OCI-LY7 (cell line): ENCODE measurements at regions not wholly inside any gene's neighbourhood (a gene's known extent, or its start where the extent isn't known, plus 50 kb on each side); places are given as distances from the start of the nearest gene placed in this dataset.

Source experiments
- BruUV-seq: library from RNA; stranded (reverse); fragments of 400-500 nt; replicated peaks from 2 replicates; lab custom pipeline; 2021; lab: Mats Ljungman, UMichigan
- CTCF ChIA-PET: fragments of 300-600 bp; sonication (Branson Sonifier 250); formaldehyde crosslinking; loops from one replicate; lab custom pipeline; 2022; ENCODE audit warnings: antibody characterized with exemption; ENCODE audit not compliant: unreplicated experiment; lab: Charles Lee
- POLR2A ChIA-PET: fragments of 300-600 bp; sonication (Branson Sonifier 250); formaldehyde crosslinking; loops from one replicate; lab custom pipeline; 2022; ENCODE audit warnings: antibody characterized with exemption; lab: Charles Lee
- DNase-seq: peaks from one replicate; pipeline ENCODE4 v3.0.0-alpha.2; 2015; ENCODE audit warnings: low spot score
- H2AFZ ChIP-seq: fragments of 200-600 bp; sonication (generic), shearing (Covaris generic); 2 replicates; pipeline ENCODE4 v1.6.1; 2014; ENCODE audit warnings: mild to moderate bottlenecking, antibody characterized with exemption, low read length, moderate library complexity
- H3K27ac ChIP-seq: fragments of 200-600 bp; sonication (generic); 2 replicates; pipeline ENCODE4 v1.5.1; 2014; ENCODE audit warnings: mixed run types, low read depth, mild to moderate bottlenecking, moderate library complexity, low read length, inconsistent platforms; ENCODE audit not compliant: poor library complexity, severe bottlenecking
- H3K36me3 ChIP-seq: fragments of 200-600 bp; sonication (generic); 2 replicates; pipeline ENCODE4 v1.6.1; 2014; ENCODE audit warnings: mild to moderate bottlenecking, antibody characterized with exemption, low read length, moderate library complexity, mixed read lengths; ENCODE audit not compliant: insufficient read depth
- H3K4me1 ChIP-seq: fragments of 200-600 bp; sonication (generic); 2 replicates; pipeline ENCODE4 v1.5.1; 2014; ENCODE audit warnings: mild to moderate bottlenecking, low read length; ENCODE audit not compliant: insufficient read depth, poor library complexity, severe bottlenecking
- H3K4me2 ChIP-seq: fragments of 200-600 bp; sonication (generic); 2 replicates; pipeline ENCODE4 v1.6.1; 2014; ENCODE audit warnings: mild to moderate bottlenecking, low read length
- H3K4me3 ChIP-seq: fragments of 200-600 bp; sonication (generic); 2 replicates; pipeline ENCODE4 v1.5.1; 2014; ENCODE audit warnings: mild to moderate bottlenecking, low read depth, low read length; ENCODE audit not compliant: poor library complexity, severe bottlenecking
- H3K79me2 ChIP-seq: fragments of 200-600 bp; sonication (generic); 2 replicates; pipeline ENCODE4 v1.6.1; 2016; ENCODE audit warnings: low read depth, mild to moderate bottlenecking, low read length, moderate library complexity, mixed read lengths; ENCODE audit not compliant: insufficient read depth
- H3K9me2 ChIP-seq: fragments of 200-600 bp; sonication (generic); 2 replicates; pipeline ENCODE4 v1.6.1; 2016; ENCODE audit warnings: mild to moderate bottlenecking, low read length, mixed read lengths; ENCODE audit not compliant: insufficient read depth
- H3K9me3 ChIP-seq: fragments of 200-600 bp; sonication (generic); 2 replicates; pipeline ENCODE4 v1.6.1; 2014; ENCODE audit warnings: mild to moderate bottlenecking, mixed run types, low read length, mixed read lengths
- H4K20me1 ChIP-seq: fragments of 200-600 bp; sonication (generic); 2 replicates; pipeline ENCODE4 v1.6.1; 2014; ENCODE audit warnings: mild to moderate bottlenecking, antibody characterized with exemption, low read length, moderate library complexity, mixed read lengths; ENCODE audit not compliant: insufficient read depth
- CTCF ChIP-seq: fragments of 200-600 bp; sonication (generic); conservative IDR thresholded peaks from 2 replicates; pipeline ENCODE4 v1.5.1; 2014; ENCODE audit warnings: mild to moderate bottlenecking, antibody characterized with exemption, low read length, moderate library complexity, mixed read lengths
- EZH2phosphoT487 ChIP-seq: fragments of 200-600 bp; sonication (generic); IDR thresholded peaks from 2 replicates; pipeline ENCODE4 v1.6.1; 2018; ENCODE audit warnings: low read depth, borderline replicate concordance, mild to moderate bottlenecking, mixed run types, antibody characterized with exemption, low read length, moderate library complexity, mixed read lengths
- intact Hi-C: fragments of 100-400 bp; cut with micrococcal nuclease; formaldehyde crosslinking; loops from one replicate; pipeline ENCODE4 v1.10.0; 2022; ENCODE audit not compliant: unreplicated experiment

DNA sequence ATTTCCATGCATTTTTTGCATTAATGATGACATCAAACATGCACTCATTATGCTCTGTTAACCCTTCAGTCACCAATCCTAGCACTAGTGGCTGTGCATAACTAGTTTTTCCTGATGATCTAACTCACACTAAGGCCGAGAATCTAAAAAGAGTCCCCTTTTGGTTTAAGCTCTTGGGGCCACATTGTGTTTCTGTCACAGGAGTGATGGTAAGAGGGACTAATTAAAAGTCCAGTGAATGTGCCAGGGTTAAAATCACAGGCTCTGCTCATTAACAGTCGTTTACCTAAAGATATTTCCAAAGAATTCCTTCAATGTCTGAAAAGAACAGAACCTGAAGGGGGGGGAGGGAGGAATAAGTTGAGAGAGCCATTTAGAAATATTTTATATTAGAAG is 359.0 kb upstream of the ANKRD30A start:
- no peak overlapping the region for H2AFZ ChIP-seq
- H3K27ac ChIP-seq, result no peak overlapping the region
- CTCF ChIA-PET, result no interaction called here
- POLR2A ChIA-PET, result no interaction called here
- no TSS peak for BruUV-seq
- no peaks in the 10 kb centered on the region for H3K4me1 ChIP-seq
- no peaks in the 10 kb centered on the region for H3K9me3 ChIP-seq
- H3K4me3 ChIP-seq, result no peak overlapping the region
- no peaks in the 10 kb centered on the region for H3K36me3 ChIP-seq
- no peaks in the 10 kb centered on the region for H3K9me2 ChIP-seq
- H4K20me1 ChIP-seq, result no peaks in the 10 kb centered on the region
- intact Hi-C loops, result no loop called here
- no peak for TF ChIP-seq EZH2phosphoT487
- no peak for TF ChIP-seq CTCF
- DNase-seq, result no peak
- no peaks in the 10 kb centered on the region for H3K79me2 ChIP-seq
- no peak overlapping the region for H3K4me2 ChIP-seq

DNA sequence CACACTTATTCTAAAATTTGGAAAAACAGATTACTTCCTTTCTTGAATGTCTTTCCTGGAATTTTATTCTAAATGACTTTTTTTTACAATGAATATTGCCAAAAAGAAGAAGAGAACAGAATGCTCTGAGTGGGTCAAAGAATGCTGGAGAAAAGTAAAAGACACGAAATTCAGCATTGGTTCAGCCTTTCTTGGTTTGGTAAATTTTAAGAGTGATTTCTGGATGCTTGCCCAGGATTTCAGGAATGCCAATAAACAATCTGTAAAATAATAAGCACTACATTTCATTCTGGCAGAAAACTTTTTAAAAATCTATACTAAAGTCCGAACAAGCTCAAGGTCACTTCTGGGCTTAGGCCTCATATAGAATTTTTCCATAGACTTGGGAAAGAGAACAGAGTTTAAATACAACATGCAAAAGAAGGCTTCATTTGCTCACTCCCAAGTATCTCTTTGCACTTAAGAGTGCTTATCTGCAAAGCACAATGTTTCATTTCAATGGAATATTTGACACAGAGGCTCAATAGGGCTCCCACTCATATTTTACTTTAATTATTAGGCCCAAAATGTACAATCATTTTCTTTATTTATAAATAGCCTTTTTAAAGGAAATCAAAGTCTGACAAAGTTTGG is 359.5 kb upstream of the ANKRD30A start:
- TF ChIP-seq CTCF (no peak), EZH2phosphoT487 (no peak)
- POLR2A ChIA-PET, result interaction anchor here (0.7 kb wide), 1 partner anchor 8 kb away, joined by 3 read pairs; no protein-coding TSS in a partner anchor
- Histone ChIP-seq H3K4me2 (no peak overlapping the region), H3K9me3 (no peaks in the 10 kb centered on the region), H3K79me2 (no peaks in the 10 kb centered on the region), H4K20me1 (no peaks in the 10 kb centered on the region), H2AFZ (no peak overlapping the region), H3K36me3 (no peaks in the 10 kb centered on the region), H3K27ac (no peak overlapping the region), H3K4me3 (no peak overlapping the region), H3K4me1 (no peaks in the 10 kb centered on the region), H3K9me2 (no peaks in the 10 kb centered on the region)
- no TSS peak for BruUV-seq
- intact Hi-C loops, result no loop called here
- CTCF ChIA-PET, result no interaction called here
- DNase-seq, result no peak

GRCh38 chr10:36764823-36765222 is 360.6 kb upstream of the ANKRD30A start:
- no peaks in the 10 kb centered on the region for H3K79me2 ChIP-seq
- no peak overlapping the region for H3K4me2 ChIP-seq
- no peak for TF ChIP-seq EZH2phosphoT487
- TF ChIP-seq CTCF, result no peak
- BruUV-seq, result no TSS peak
- DNase-seq, result no peak
- H3K9me2 ChIP-seq, result no peaks in the 10 kb centered on the region
- H3K27ac ChIP-seq, result no peak overlapping the region
- intact Hi-C loops, result no loop called here
- no peak overlapping the region for H3K4me3 ChIP-seq
- ChIA-PET POLR2A (no interaction called here), CTCF (no interaction called here)
- H3K9me3 ChIP-seq, result no peaks in the 10 kb centered on the region
- no peaks in the 10 kb centered on the region for H4K20me1 ChIP-seq
- no peak overlapping the region for H2AFZ ChIP-seq
- no peaks in the 10 kb centered on the region for H3K36me3 ChIP-seq
- no peaks in the 10 kb centered on the region for H3K4me1 ChIP-seq
